Neural cell (in vitro differentiated cells): ENCODE measurements at regions not wholly inside any gene's neighbourhood (a gene's known extent, or its start where the extent isn't known, plus 50 kb on each side); places are given as distances from the start of the nearest gene placed in this dataset.

Experiments used
- H2AFZ ChIP-seq: fragments of 200-600, 300-800 bp; sonication (generic), shearing (Covaris generic); 2 replicates; pipeline ENCODE4 v1.6.0; 2014; ENCODE audit warnings: low read depth, mild to moderate bottlenecking, antibody characterized with exemption, low read length, moderate library complexity
- H3F3A ChIP-seq: fragments of 200-600 bp; shearing (Covaris generic); 2 replicates; pipeline ENCODE4 v1.6.1; 2016; ENCODE audit warnings: mild to moderate bottlenecking, moderate library complexity, mixed read lengths, antibody characterized with exemption, low read length; ENCODE audit not compliant: insufficient read depth, poor library complexity, severe bottlenecking
- H3K27ac ChIP-seq: fragments of 200-600, 300-800 bp; sonication (generic), shearing (Covaris generic); 2 replicates; pipeline ENCODE4 v1.5.1; 2014; ENCODE audit warnings: mild to moderate bottlenecking, low read length, moderate library complexity
- H3K27me3 ChIP-seq: fragments of 300-800, 200-600 bp; sonication (generic), shearing (Covaris generic); 2 replicates; pipeline ENCODE4 v1.6.0; 2014; ENCODE audit warnings: mild to moderate bottlenecking, low read depth, low read length, moderate library complexity; ENCODE audit not compliant: insufficient read depth
- H3K36me3 ChIP-seq: fragments of 300-800, 200-600 bp; sonication (generic), shearing (Covaris generic); 2 replicates; pipeline ENCODE4 v1.5.1; 2014; ENCODE audit warnings: mild to moderate bottlenecking, antibody characterized with exemption, low read length, moderate library complexity; ENCODE audit not compliant: insufficient read depth
- H3K4me2 ChIP-seq: fragments of 300-800, 200-600 bp; sonication (generic), shearing (Covaris generic); 2 replicates; pipeline ENCODE4 v1.6.0; 2014; ENCODE audit warnings: mild to moderate bottlenecking, low read length
- H3K4me3 ChIP-seq: fragments of 300-800, 200-600 bp; sonication (generic), shearing (Covaris generic); 2 replicates; pipeline ENCODE4 v1.5.1; 2014; ENCODE audit warnings: mild to moderate bottlenecking, low read length, moderate library complexity
- H3K79me2 ChIP-seq: fragments of 200-600 bp; shearing (Covaris generic); replicated peaks from 2 replicates; pipeline ENCODE4 v1.6.0; 2014; ENCODE audit warnings: mild to moderate bottlenecking, low read length, moderate library complexity; ENCODE audit not compliant: insufficient read depth
- H3K9ac ChIP-seq: fragments of 300-800, 200-600 bp; sonication (generic), shearing (Covaris generic); 2 replicates; pipeline ENCODE4 v1.6.1; 2016; ENCODE audit warnings: mild to moderate bottlenecking, low read length, mixed read lengths
- H3K9me2 ChIP-seq: fragments of 200-600 bp; shearing (Covaris generic); 2 replicates; pipeline ENCODE4 v1.6.1; 2016; ENCODE audit warnings: mild to moderate bottlenecking, low read length, mixed read lengths; ENCODE audit not compliant: insufficient read depth
- H3K9me3 ChIP-seq: fragments of 200-600, 300-800 bp; sonication (generic), shearing (Covaris generic); 2 replicates; pipeline ENCODE4 v1.6.1; 2016; ENCODE audit warnings: mild to moderate bottlenecking, mixed run types, low read length, moderate library complexity, mixed read lengths
- H4K20me1 ChIP-seq: fragments of 200-600 bp; shearing (Covaris generic); 2 replicates; pipeline ENCODE4 v1.6.1; 2016; ENCODE audit warnings: mild to moderate bottlenecking, mixed run types; ENCODE audit not compliant: insufficient read depth
- CTCF ChIP-seq: fragments of 450-650 bp; IDR thresholded peaks from 2 replicates; pipeline ENCODE4 v1.5.1; 2014; ENCODE audit warnings: antibody characterized with exemption, mild to moderate bottlenecking, moderate library complexity; ENCODE audit not compliant: poor library complexity, severe bottlenecking
- EP300 ChIP-seq: fragments of 450-650 bp; conservative IDR thresholded peaks from 2 replicates; pipeline ENCODE4 v1.6.1; 2014; ENCODE audit warnings: antibody characterized with exemption, mild to moderate bottlenecking, moderate library complexity; ENCODE audit not compliant: poor library complexity, severe bottlenecking
- EZH2 ChIP-seq: fragments of 200-600, 300-800 bp; shearing (Covaris generic), sonication (generic); IDR thresholded peaks from 2 replicates; pipeline ENCODE4 v1.6.1; 2014; ENCODE audit warnings: antibody characterized with exemption, low read length, borderline replicate concordance, mild to moderate bottlenecking; ENCODE audit not compliant: insufficient read depth, poor library complexity, severe bottlenecking
- MXI1 ChIP-seq: fragments of 450-650 bp; conservative IDR thresholded peaks from 2 replicates; pipeline ENCODE4 v1.6.1; 2014; ENCODE audit warnings: antibody characterized with exemption, mild to moderate bottlenecking; ENCODE audit not compliant: poor library complexity, severe bottlenecking
- POLR2AphosphoS5 ChIP-seq: IDR thresholded peaks from 2 replicates; pipeline ENCODE4 v1.6.1; 2012
- RAD21 ChIP-seq: fragments of 450-650 bp; conservative IDR thresholded peaks from 2 replicates; pipeline ENCODE4 v1.6.1; 2014; ENCODE audit warnings: antibody characterized with exemption, mild to moderate bottlenecking, moderate library complexity
- REST ChIP-seq: IDR thresholded peaks from 2 replicates; pipeline ENCODE4 v1.6.1; 2012; ENCODE audit warnings: borderline replicate concordance
- SMC3 ChIP-seq: fragments of 450-650 bp; conservative IDR thresholded peaks from 2 replicates; pipeline ENCODE4 v1.6.1; 2014; ENCODE audit warnings: antibody characterized with exemption, mild to moderate bottlenecking, moderate library complexity; ENCODE audit not compliant: poor library complexity
- TAF1 ChIP-seq: IDR thresholded peaks from 2 replicates; pipeline ENCODE4 v1.6.1; 2012; ENCODE audit warnings: low read depth

GRCh38 chr17:13131225-13131624, 113.4 kb upstream of the ELAC2 start:
- Histone ChIP-seq H3K4me2 (no peak overlapping the region), H3K9me2 (no peaks in the 10 kb centered on the region), H3K27ac (no peak overlapping the region), H3K9me3 (no peaks in the 10 kb centered on the region), H4K20me1 (no peaks in the 10 kb centered on the region), H3K9ac (no peak overlapping the region), H3K4me3 (no peak overlapping the region), H3K27me3 (no peaks in the 10 kb centered on the region), H3K36me3 (no peaks in the 10 kb centered on the region), H3K79me2 (no peaks in the 10 kb centered on the region), H2AFZ (no peak overlapping the region), H3F3A (no peaks in the 10 kb centered on the region)
- no peak for TF ChIP-seq EZH2
- TF ChIP-seq EP300: no peak
- TF ChIP-seq TAF1: no peak
- TF ChIP-seq POLR2AphosphoS5: no peak
- TF ChIP-seq RAD21: no peak
- TF ChIP-seq SMC3: no peak
- TF ChIP-seq MXI1: no peak
- TF ChIP-seq CTCF: no peak
- TF ChIP-seq REST: no peak

GRCh38 chr17:13129356-13129755, 111.5 kb upstream of the ELAC2 start:
- H3K27ac ChIP-seq: no peak overlapping the region
- H3K79me2 ChIP-seq: no peaks in the 10 kb centered on the region
- no peaks in the 10 kb centered on the region for H4K20me1 ChIP-seq
- no peaks in the 10 kb centered on the region for H3K9me2 ChIP-seq
- H3K36me3 ChIP-seq: no peaks in the 10 kb centered on the region
- no peaks in the 10 kb centered on the region for H3K27me3 ChIP-seq
- TF ChIP-seq MXI1 (no peak), CTCF (no peak), EP300 (no peak), SMC3 (no peak), EZH2 (no peak), TAF1 (no peak), RAD21 (no peak), REST (no peak), POLR2AphosphoS5 (no peak)
- no peak overlapping the region for H2AFZ ChIP-seq
- H3K4me3 ChIP-seq: no peak overlapping the region
- H3F3A ChIP-seq: no peaks in the 10 kb centered on the region
- no peak overlapping the region for H3K9ac ChIP-seq
- no peak overlapping the region for H3K4me2 ChIP-seq
- no peaks in the 10 kb centered on the region for H3K9me3 ChIP-seq
